ENCODE measurements at regions not wholly inside any gene's neighbourhood (a gene's known extent, or its start where the extent isn't known, plus 50 kb on each side); places are given as distances from the start of the nearest gene placed in this dataset.
"Not testable (repeated sequence)": the region's sequence is repeated elsewhere in the genome, so short reads cannot be mapped to it uniquely, and the experiment has no call there.

GRCh38 chr2:131584380-131584779, 56.7 kb downstream of the CCDC74A start:
- DNase-seq (ENCODE audit: low read depth) = no peak

GRCh38 chr2:131584940-131585339, 57.3 kb downstream of the CCDC74A start:
- no peak for DNase-seq (ENCODE audit: low read depth)

- DNase-seq (ENCODE audit: low read depth) = no peak
Measured at GRCh38 chr2:131588152-131588873, 60.6 kb downstream of the CCDC74A start.

GRCh38 chr2:131589126-131589525, 61.4 kb downstream of the CCDC74A start:
- not testable (repeated sequence) for DNase-seq (ENCODE audit: low read depth)

GRCh38 chr2:131590366-131590765, 62.7 kb downstream of the CCDC74A start:
- DNase-seq (ENCODE audit: low read depth) = no peak

GRCh38 chr2:131590896-131591295, 63.2 kb downstream of the CCDC74A start:
- DNase-seq (ENCODE audit: low read depth) = no peak

GRCh38 chr2:131596561-131596960, 68.9 kb downstream of the CCDC74A start:
- DNase-seq (ENCODE audit: low read depth) = not testable (repeated sequence)

- DNase-seq (ENCODE audit: low read depth) = not testable (repeated sequence)
Measured at GRCh38 chr2:131602444-131602843, 74.8 kb downstream of the CCDC74A start.

GRCh38 chr2:131604652-131605051, 77.0 kb downstream of the CCDC74A start:
- not testable (repeated sequence) for DNase-seq (ENCODE audit: low read depth)

GRCh38 chr2:131606366-131606765, 78.7 kb downstream of the CCDC74A start:
- DNase-seq (ENCODE audit: low read depth) = not testable (repeated sequence)

- DNase-seq (ENCODE audit: low read depth) = not testable (repeated sequence)
Measured at GRCh38 chr2:131607056-131607455, 79.4 kb downstream of the CCDC74A start.

- not testable (repeated sequence) for DNase-seq (ENCODE audit: low read depth)
Measured at GRCh38 chr2:131614539-131614938, 86.9 kb downstream of the CCDC74A start.

- not testable (repeated sequence) for DNase-seq (ENCODE audit: low read depth)
Measured at GRCh38 chr2:131618320-131618719, 90.6 kb downstream of the CCDC74A start.

GRCh38 chr2:131622874-131623273, 95.2 kb downstream of the CCDC74A start:
- not testable (repeated sequence) for DNase-seq (ENCODE audit: low read depth)

GRCh38 chr2:131626011-131626410, 98.3 kb downstream of the CCDC74A start:
- not testable (repeated sequence) for DNase-seq (ENCODE audit: low read depth)

- DNase-seq (ENCODE audit: low read depth) = not testable (repeated sequence)
Measured at GRCh38 chr2:131626565-131626964, 98.9 kb downstream of the CCDC74A start.

- not testable (repeated sequence) for DNase-seq (ENCODE audit: low read depth)
Measured at GRCh38 chr2:131627777-131628176, 100.1 kb downstream of the CCDC74A start.

- DNase-seq (ENCODE audit: low read depth) = not testable (repeated sequence)
Measured at GRCh38 chr2:131631648-131632047, 104.0 kb downstream of the CCDC74A start.

- DNase-seq (ENCODE audit: low read depth) = not testable (repeated sequence)
Measured at GRCh38 chr2:131633405-131633804, 105.7 kb downstream of the CCDC74A start.

- not testable (repeated sequence) for DNase-seq (ENCODE audit: low read depth)
Measured at GRCh38 chr2:131633827-131634695, 106.4 kb downstream of the CCDC74A start.

GRCh38 chr2:131635611-131636010, 107.9 kb downstream of the CCDC74A start:
- no peak for DNase-seq (ENCODE audit: low read depth)

GRCh38 chr2:131636704-131637308, 109.1 kb downstream of the CCDC74A start:
- DNase-seq (ENCODE audit: low read depth) = not testable (repeated sequence)
